Ovary (tissue), 3 donors: ENCODE measurements at regions not wholly inside any gene's neighbourhood (a gene's known extent, or its start where the extent isn't known, plus 50 kb on each side); places are given as distances from the start of the nearest gene placed in this dataset.
"Not testable (repeated sequence)": the region's sequence is repeated elsewhere in the genome, so short reads cannot be mapped to it uniquely, and the experiment has no call there.

Experiments
- POLR2A ChIP-seq: fragments of 450-650 bp; IDR thresholded peaks from one replicate; pipeline ENCODE4 v1.6.1; 2017; ENCODE audit warnings: antibody characterized with exemption, mild to moderate bottlenecking, moderate library complexity
- TF ChIP-seq, protein P1 (sequence below), 3 donors: fragments of 450-650 bp in 2 of 3; fragments of 200-600 bp in 1 of 3; IDR thresholded peaks; one replicate each; pipeline versions ENCODE4 v1.5.1 to v1.8.0; 2016 to 2022; ENCODE audit warnings: antibody characterized with exemption in 3 of 3, mild to moderate bottlenecking in 1 of 3
- donor health status: DM: no; HTN: no; CAD: no.

DNA sequence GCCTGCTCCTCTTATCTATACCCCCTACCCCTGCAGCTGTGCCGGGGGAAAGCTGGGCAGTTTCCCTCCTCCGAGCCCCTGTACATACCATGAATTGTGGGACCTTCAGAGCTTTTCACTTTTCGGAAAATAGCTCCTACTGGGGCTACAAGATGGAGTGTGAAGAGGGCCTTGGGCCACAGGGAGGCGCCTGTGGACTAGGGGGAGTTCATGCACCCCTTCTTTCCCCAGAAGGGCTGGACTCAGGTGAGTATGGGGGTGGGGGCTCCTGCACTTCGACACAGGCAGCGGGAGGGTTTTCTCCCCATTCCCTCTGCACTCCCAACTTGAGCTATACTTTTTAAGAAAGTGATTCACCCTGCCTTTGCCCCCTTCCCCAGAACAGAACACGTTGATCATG is 202.0 kb downstream of the CEP170 start:
- TF ChIP-seq, protein P1, sequence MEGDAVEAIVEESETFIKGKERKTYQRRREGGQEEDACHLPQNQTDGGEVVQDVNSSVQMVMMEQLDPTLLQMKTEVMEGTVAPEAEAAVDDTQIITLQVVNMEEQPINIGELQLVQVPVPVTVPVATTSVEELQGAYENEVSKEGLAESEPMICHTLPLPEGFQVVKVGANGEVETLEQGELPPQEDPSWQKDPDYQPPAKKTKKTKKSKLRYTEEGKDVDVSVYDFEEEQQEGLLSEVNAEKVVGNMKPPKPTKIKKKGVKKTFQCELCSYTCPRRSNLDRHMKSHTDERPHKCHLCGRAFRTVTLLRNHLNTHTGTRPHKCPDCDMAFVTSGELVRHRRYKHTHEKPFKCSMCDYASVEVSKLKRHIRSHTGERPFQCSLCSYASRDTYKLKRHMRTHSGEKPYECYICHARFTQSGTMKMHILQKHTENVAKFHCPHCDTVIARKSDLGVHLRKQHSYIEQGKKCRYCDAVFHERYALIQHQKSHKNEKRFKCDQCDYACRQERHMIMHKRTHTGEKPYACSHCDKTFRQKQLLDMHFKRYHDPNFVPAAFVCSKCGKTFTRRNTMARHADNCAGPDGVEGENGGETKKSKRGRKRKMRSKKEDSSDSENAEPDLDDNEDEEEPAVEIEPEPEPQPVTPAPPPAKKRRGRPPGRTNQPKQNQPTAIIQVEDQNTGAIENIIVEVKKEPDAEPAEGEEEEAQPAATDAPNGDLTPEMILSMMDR (IDR thresholded peaks at IDR 0.05) = not testable (repeated sequence)
- TF ChIP-seq POLR2A = not testable (repeated sequence)
